ENCODE measurements at regions not wholly inside any gene's neighbourhood (a gene's known extent, or its start where the extent isn't known, plus 50 kb on each side); places are given as distances from the start of the nearest gene placed in this dataset.

GRCh38 chr22:47288680-47289079 is 526.2 kb downstream of the TBC1D22A start:
- Histone ChIP-seq H3K27me3 (peaks cover 0 to 69% (median 0%) of the 10 kb centered on the region in 4 donors), H3K4me3 (no peak overlapping the region), H3K9me3 (no peaks in the 10 kb centered on the region), H3K4me1 (peaks cover 0 to 5% (median 0%) of the 10 kb centered on the region in 3 donors), H3K27ac (no peak overlapping the region), H3K36me3 (no peaks in the 10 kb centered on the region)
- DNase-seq = no peak
- intact Hi-C loops (cut with DNase I) = no loop called here
- no peak for TF ChIP-seq POLR2A (IDR thresholded peaks at IDR 0.05)
- TF ChIP-seq CTCF (IDR thresholded peaks at IDR 0.05) = no peak
- WGBS, 2 donors = 72 to 82% methylated on average over 2 to 6 of the region's 8 CpGs

- TF ChIP-seq POLR2A (IDR thresholded peaks at IDR 0.05) (no peak), CTCF (IDR thresholded peaks at IDR 0.05) (no peak)
- Histone ChIP-seq H3K36me3 (no peaks in the 10 kb centered on the region), H3K4me3 (no peak overlapping the region), H3K9me3 (no peaks in the 10 kb centered on the region), H3K27me3 (peaks cover 0 to 72% (median 0%) of the 10 kb centered on the region in 4 donors), H3K27ac (no peak overlapping the region), H3K4me1 (peaks cover 0 to 5% (median 0%) of the 10 kb centered on the region in 3 donors)
- no peak for DNase-seq
- intact Hi-C loops (cut with DNase I) = no loop called here
- WGBS, 2 donors = 73 to 88% methylated on average over 4 to 5 of the region's 5 CpGs
Observed at GRCh38 chr22:47287516-47287915, 525.1 kb downstream of the TBC1D22A start.

DNA sequence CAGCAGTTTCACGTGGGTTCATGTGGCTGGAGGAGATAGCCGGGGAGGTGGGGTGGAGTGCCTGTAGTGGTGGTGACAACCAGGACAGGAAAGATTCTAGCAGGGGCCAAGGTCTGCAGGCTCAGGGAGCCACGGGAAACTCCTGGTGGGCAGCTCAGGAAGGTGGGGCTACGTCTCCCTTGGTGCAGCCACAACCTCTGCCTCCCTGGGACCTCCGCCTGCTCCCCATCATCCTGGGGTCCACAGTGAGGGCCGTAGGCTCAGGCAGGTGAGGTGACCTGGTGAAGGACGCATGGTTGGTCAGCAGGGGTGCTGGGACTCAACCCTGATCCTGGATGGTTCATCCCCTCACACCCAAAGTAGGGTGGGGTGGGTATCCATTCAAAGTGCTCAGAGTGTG is 524.1 kb downstream of the TBC1D22A start:
- Histone ChIP-seq H3K4me3 (no peak overlapping the region), H3K9me3 (no peaks in the 10 kb centered on the region), H3K27ac (no peak overlapping the region), H3K4me1 (no peaks in the 10 kb centered on the region), H3K27me3 (peaks cover 0 to 74% (median 0%) of the 10 kb centered on the region in 4 donors), H3K36me3 (no peaks in the 10 kb centered on the region)
- WGBS, 2 donors = 55 to 59% methylated on average over 4 to 6 of the region's 7 CpGs
- intact Hi-C loops (cut with DNase I) = no loop called here
- no peak for TF ChIP-seq CTCF (IDR thresholded peaks at IDR 0.05)
- TF ChIP-seq POLR2A (IDR thresholded peaks at IDR 0.05) = no peak
- no peak for DNase-seq

DNA sequence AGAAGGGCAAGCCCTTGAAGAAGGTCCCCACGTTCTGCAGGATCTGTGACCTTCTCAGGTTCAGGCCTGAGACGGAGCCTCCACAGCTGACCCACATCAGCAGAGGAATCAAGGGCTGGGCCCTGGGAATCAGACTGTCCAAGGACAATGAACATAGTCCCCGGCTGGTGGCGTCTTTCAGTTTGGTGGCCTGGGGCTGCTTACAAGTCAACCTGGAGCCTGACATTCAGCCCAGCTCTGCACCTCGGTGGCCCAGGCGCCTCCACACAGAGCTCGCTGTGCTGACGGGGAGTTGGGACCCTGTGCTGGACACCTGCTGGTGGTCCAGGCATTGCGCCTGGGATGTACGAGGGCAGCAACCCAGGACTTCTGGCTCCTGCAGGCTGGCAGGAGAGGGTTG is 523.5 kb downstream of the TBC1D22A start:
- TF ChIP-seq POLR2A (IDR thresholded peaks at IDR 0.05) (no peak), CTCF (IDR thresholded peaks at IDR 0.05) (no peak)
- intact Hi-C loops (cut with DNase I) = no loop called here
- WGBS, 2 donors = 71% methylated on average over 3 of the region's 10 CpGs; no CpG with 5 or more reads in 1 of the 2 donors
- no peaks in the 10 kb centered on the region for H3K36me3 ChIP-seq
- peaks cover 0 to 80% (median 0%) of the 10 kb centered on the region in 4 donors for H3K27me3 ChIP-seq
- H3K4me1 ChIP-seq = peaks cover 0 to 5% (median 0%) of the 10 kb centered on the region in 3 donors
- no peak overlapping the region for H3K27ac ChIP-seq
- no peak for DNase-seq
- no peaks in the 10 kb centered on the region for H3K9me3 ChIP-seq
- H3K4me3 ChIP-seq = no peak overlapping the region

DNA sequence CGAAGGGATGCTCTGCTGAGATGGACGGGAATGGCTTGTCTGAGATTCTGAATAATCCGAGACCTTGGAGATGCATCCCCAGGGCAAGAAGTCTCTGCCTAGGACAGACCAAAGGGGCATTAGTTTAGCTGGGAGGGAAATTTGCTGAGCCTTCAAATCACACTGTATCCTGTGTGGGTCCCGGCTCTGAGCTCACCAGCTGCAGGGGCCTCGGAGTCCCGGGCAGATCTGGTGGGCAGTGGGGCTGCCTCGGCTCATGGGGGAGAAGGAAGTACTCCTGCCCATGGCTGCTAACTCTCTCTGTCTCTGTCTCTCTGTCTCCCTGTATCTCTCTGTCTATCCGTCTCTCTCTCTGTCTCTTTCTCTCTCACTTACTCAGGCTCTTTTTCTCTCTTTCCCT is 522.4 kb downstream of the TBC1D22A start:
- Histone ChIP-seq H3K4me1 (peaks cover 0 to 7% (median 0%) of the 10 kb centered on the region in 3 donors), H3K27ac (no peak overlapping the region), H3K9me3 (no peaks in the 10 kb centered on the region), H3K27me3 (peaks cover 0 to 92% (median 0%) of the 10 kb centered on the region in 4 donors), H3K4me3 (no peak overlapping the region), H3K36me3 (no peaks in the 10 kb centered on the region)
- intact Hi-C loops (cut with DNase I) = no loop called here
- DNase-seq = no peak
- TF ChIP-seq POLR2A (IDR thresholded peaks at IDR 0.05) (no peak), CTCF (IDR thresholded peaks at IDR 0.05) (no peak)
- 75 to 77% methylated on average over 8 of the region's 8 CpGs for WGBS, 2 donors

Measured in esophagus squamous epithelium (tissue), 5 donors.